ENCODE measurements at regions not wholly inside any gene's neighbourhood (a gene's known extent, or its start where the extent isn't known, plus 50 kb on each side); places are given as distances from the start of the nearest gene placed in this dataset.
"Not testable (repeated sequence)": the region's sequence is repeated elsewhere in the genome, so short reads cannot be mapped to it uniquely, and the experiment has no call there.

DNA sequence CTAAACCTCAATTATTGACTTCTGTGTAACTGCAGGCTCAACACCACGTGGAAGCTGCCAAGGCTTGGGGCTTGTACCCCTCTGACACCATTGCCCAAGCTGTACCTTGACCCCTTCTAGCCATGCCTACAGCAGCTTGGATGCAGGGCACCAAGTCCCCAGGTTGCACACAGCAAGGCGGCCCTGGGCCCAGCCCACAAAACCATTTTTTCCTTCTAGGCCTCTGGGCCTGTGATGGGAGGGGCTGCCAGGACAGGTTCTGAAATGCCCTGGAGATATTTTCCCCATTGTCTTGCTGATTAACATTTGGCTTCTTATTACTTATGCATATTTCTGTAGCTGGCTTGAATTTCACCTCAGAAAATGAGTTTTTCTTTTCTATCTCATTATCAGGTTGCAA, 610.0 kb upstream of the LRRN3 start:
- no peak for FAIRE-seq
- TF ChIP-seq SPI1 (IDR thresholded peaks at IDR 0.05; ENCODE audit: low read depth, low read length) (no peak), POLR2AphosphoS5 (IDR thresholded peaks at IDR 0.05; ENCODE audit: low read depth, low read length) (no peak), TAF1 (IDR thresholded peaks at IDR 0.05; ENCODE audit: low read depth, low read length) (no peak), PAX5 (IDR thresholded peaks at IDR 0.05; ENCODE audit: insufficient read depth, low read length, severe bottlenecking) (no peak), POU2F2 (IDR thresholded peaks at IDR 0.05; ENCODE audit: low read depth, low read length) (no peak), POLR2A (IDR thresholded peaks at IDR 0.05; ENCODE audit: low read depth, low read length) (no peak)
- no peak for DNase-seq (ENCODE audit: insufficient read length, low spot score)

GRCh38 chr7:110483553-110483952, 607.4 kb upstream of the LRRN3 start:
- TF ChIP-seq TAF1 (IDR thresholded peaks at IDR 0.05; ENCODE audit: low read depth, low read length): no peak
- no peak for TF ChIP-seq POLR2A (IDR thresholded peaks at IDR 0.05; ENCODE audit: low read depth, low read length)
- TF ChIP-seq POLR2AphosphoS5 (IDR thresholded peaks at IDR 0.05; ENCODE audit: low read depth, low read length): no peak
- TF ChIP-seq PAX5 (IDR thresholded peaks at IDR 0.05; ENCODE audit: insufficient read depth, low read length, severe bottlenecking): no peak
- TF ChIP-seq POU2F2 (IDR thresholded peaks at IDR 0.05; ENCODE audit: low read depth, low read length): no peak
- TF ChIP-seq SPI1 (IDR thresholded peaks at IDR 0.05; ENCODE audit: low read depth, low read length): no peak
- DNase-seq (ENCODE audit: insufficient read length, low spot score) (no peak), FAIRE-seq (no peak)

GRCh38 chr7:110484356-110484755, 606.6 kb upstream of the LRRN3 start:
- FAIRE-seq: no peak
- DNase-seq (ENCODE audit: insufficient read length, low spot score): no peak

GRCh38 chr7:110486549-110486948, 604.4 kb upstream of the LRRN3 start:
- TF ChIP-seq PAX5 (IDR thresholded peaks at IDR 0.05; ENCODE audit: insufficient read depth, low read length, severe bottlenecking) (no peak), POLR2AphosphoS5 (IDR thresholded peaks at IDR 0.05; ENCODE audit: low read depth, low read length) (no peak), POU2F2 (IDR thresholded peaks at IDR 0.05; ENCODE audit: low read depth, low read length) (no peak), POLR2A (IDR thresholded peaks at IDR 0.05; ENCODE audit: low read depth, low read length) (no peak), TAF1 (IDR thresholded peaks at IDR 0.05; ENCODE audit: low read depth, low read length) (no peak), SPI1 (IDR thresholded peaks at IDR 0.05; ENCODE audit: low read depth, low read length) (no peak)
- FAIRE-seq: no peak
- no peak for DNase-seq (ENCODE audit: insufficient read length, low spot score)

More at GRCh38 chr7:110484356-110484755, 606.6 kb upstream of the LRRN3 start:
- TF ChIP-seq SPI1 (IDR thresholded peaks at IDR 0.05; ENCODE audit: low read depth, low read length): no peak
- TF ChIP-seq POLR2AphosphoS5 (IDR thresholded peaks at IDR 0.05; ENCODE audit: low read depth, low read length): no peak
- no peak for TF ChIP-seq PAX5 (IDR thresholded peaks at IDR 0.05; ENCODE audit: insufficient read depth, low read length, severe bottlenecking)
- TF ChIP-seq TAF1 (IDR thresholded peaks at IDR 0.05; ENCODE audit: low read depth, low read length): no peak
- no peak for TF ChIP-seq POLR2A (IDR thresholded peaks at IDR 0.05; ENCODE audit: low read depth, low read length)

- TF ChIP-seq PAX5 (IDR thresholded peaks at IDR 0.05; ENCODE audit: insufficient read depth, low read length, severe bottlenecking) (no peak), POU2F2 (IDR thresholded peaks at IDR 0.05; ENCODE audit: low read depth, low read length) (no peak), SPI1 (IDR thresholded peaks at IDR 0.05; ENCODE audit: low read depth, low read length) (no peak), POLR2A (IDR thresholded peaks at IDR 0.05; ENCODE audit: low read depth, low read length) (no peak), TAF1 (IDR thresholded peaks at IDR 0.05; ENCODE audit: low read depth, low read length) (no peak), POLR2AphosphoS5 (IDR thresholded peaks at IDR 0.05; ENCODE audit: low read depth, low read length) (no peak)
- DNase-seq (ENCODE audit: insufficient read length, low spot score): no peak
Measured at GRCh38 chr7:110502888-110503465, 588.0 kb upstream of the LRRN3 start.

DNA sequence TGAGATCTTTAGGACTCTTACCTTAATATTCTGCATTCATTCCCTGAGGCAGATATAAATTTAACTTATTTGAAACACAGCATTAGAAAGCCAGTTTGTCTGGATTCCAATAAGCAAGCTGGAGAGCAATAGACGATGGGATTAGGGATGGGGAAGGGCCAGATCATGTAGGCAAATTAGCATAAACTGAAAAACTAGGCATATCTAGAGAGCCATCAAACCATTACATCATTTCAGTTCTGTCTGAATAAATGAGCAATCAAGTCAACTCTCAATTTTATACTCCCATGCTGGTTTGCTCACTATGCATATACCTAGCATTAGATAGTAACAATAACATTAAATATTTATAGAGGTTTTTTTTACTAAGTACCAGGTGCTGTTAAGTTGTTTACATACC, 583.6 kb upstream of the LRRN3 start:
- FAIRE-seq (no peak), DNase-seq (ENCODE audit: insufficient read length, low spot score) (no peak)
- no peak for TF ChIP-seq SPI1 (IDR thresholded peaks at IDR 0.05; ENCODE audit: low read depth, low read length)
- TF ChIP-seq POU2F2 (IDR thresholded peaks at IDR 0.05; ENCODE audit: low read depth, low read length): no peak
- TF ChIP-seq PAX5 (IDR thresholded peaks at IDR 0.05; ENCODE audit: insufficient read depth, low read length, severe bottlenecking): no peak
- TF ChIP-seq POLR2AphosphoS5 (IDR thresholded peaks at IDR 0.05; ENCODE audit: low read depth, low read length): no peak
- TF ChIP-seq TAF1 (IDR thresholded peaks at IDR 0.05; ENCODE audit: low read depth, low read length): no peak
- TF ChIP-seq POLR2A (IDR thresholded peaks at IDR 0.05; ENCODE audit: low read depth, low read length): no peak

More at GRCh38 chr7:110502888-110503465, 588.0 kb upstream of the LRRN3 start:
- no peak for FAIRE-seq

DNA sequence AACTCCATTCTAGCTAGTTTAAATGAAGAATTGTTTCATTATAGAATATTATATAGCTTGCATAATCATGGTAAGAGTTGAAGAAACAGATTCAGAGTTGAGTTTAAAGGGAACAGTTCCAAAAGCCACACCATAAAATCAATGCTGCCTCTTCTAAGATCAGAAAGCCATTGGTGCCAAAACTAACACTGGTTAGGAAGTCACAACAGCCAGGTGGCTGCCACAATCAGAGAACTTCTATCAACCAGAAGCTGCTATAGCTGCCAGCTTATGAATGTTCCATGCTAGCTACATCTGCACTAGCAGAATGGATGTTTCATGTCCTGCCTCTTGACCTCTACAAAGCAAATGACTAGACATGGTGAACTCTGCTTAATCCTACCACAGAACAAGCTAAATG, 583.1 kb upstream of the LRRN3 start:
- no peak for TF ChIP-seq POLR2A (IDR thresholded peaks at IDR 0.05; ENCODE audit: low read depth, low read length)
- no peak for TF ChIP-seq PAX5 (IDR thresholded peaks at IDR 0.05; ENCODE audit: insufficient read depth, low read length, severe bottlenecking)
- no peak for TF ChIP-seq SPI1 (IDR thresholded peaks at IDR 0.05; ENCODE audit: low read depth, low read length)
- no peak for TF ChIP-seq POU2F2 (IDR thresholded peaks at IDR 0.05; ENCODE audit: low read depth, low read length)
- no peak for TF ChIP-seq TAF1 (IDR thresholded peaks at IDR 0.05; ENCODE audit: low read depth, low read length)
- TF ChIP-seq POLR2AphosphoS5 (IDR thresholded peaks at IDR 0.05; ENCODE audit: low read depth, low read length): no peak
- FAIRE-seq (no peak), DNase-seq (ENCODE audit: insufficient read length, low spot score) (no peak)

GRCh38 chr7:110514975-110515551, 575.9 kb upstream of the LRRN3 start:
- FAIRE-seq; DNase-seq (ENCODE audit: insufficient read length, low spot score): not testable (repeated sequence)

DNA sequence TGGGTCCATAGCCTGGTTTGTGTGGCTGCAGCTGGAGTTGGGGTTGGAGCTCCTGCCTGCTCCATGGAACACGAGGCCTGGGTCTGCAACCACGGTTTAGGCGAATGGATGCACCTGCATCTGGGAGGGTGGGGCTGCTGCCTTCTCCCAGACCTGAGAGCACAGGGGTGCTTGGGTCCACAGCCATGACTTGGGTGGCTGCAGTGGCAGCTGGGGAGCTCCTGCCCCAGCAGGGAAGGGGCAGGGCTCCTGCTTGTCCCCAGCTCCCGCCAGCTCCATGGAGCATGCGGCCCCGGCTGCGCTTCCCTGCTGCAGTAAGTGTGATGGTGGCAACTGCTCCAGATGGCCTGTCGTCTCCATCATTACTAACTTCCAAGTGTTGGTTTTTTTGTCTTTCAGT, 571.1 kb upstream of the LRRN3 start:
- FAIRE-seq (no peak), DNase-seq (ENCODE audit: insufficient read length, low spot score) (no peak)
- TF ChIP-seq POLR2A (IDR thresholded peaks at IDR 0.05; ENCODE audit: low read depth, low read length): no peak
- TF ChIP-seq PAX5 (IDR thresholded peaks at IDR 0.05; ENCODE audit: insufficient read depth, low read length, severe bottlenecking): no peak
- no peak for TF ChIP-seq POLR2AphosphoS5 (IDR thresholded peaks at IDR 0.05; ENCODE audit: low read depth, low read length)
- TF ChIP-seq SPI1 (IDR thresholded peaks at IDR 0.05; ENCODE audit: low read depth, low read length): no peak
- TF ChIP-seq POU2F2 (IDR thresholded peaks at IDR 0.05; ENCODE audit: low read depth, low read length): no peak
- no peak for TF ChIP-seq TAF1 (IDR thresholded peaks at IDR 0.05; ENCODE audit: low read depth, low read length)

All from GM12891 (cell line).